Epithelial cell of proximal tubule (primary cell): ENCODE measurements at regions not wholly inside any gene's neighbourhood (a gene's known extent, or its start where the extent isn't known, plus 50 kb on each side); places are given as distances from the start of the nearest gene placed in this dataset.

Experiments used
- DNase-seq: peaks from one replicate; pipeline ENCODE4 v3.0.0-alpha.2; 2011; ENCODE audit warnings: low read depth
- H3K4me3 ChIP-seq: 2 replicates; pipeline ENCODE4 v1.5.1; 2011; ENCODE audit warnings: low read depth, mild to moderate bottlenecking, low read length
- TF ChIP-seq, protein P1 (sequence below): conservative IDR thresholded peaks from 2 replicates; pipeline ENCODE4 v1.5.1; 2012; ENCODE audit warnings: low read depth, mild to moderate bottlenecking, low read length

DNA sequence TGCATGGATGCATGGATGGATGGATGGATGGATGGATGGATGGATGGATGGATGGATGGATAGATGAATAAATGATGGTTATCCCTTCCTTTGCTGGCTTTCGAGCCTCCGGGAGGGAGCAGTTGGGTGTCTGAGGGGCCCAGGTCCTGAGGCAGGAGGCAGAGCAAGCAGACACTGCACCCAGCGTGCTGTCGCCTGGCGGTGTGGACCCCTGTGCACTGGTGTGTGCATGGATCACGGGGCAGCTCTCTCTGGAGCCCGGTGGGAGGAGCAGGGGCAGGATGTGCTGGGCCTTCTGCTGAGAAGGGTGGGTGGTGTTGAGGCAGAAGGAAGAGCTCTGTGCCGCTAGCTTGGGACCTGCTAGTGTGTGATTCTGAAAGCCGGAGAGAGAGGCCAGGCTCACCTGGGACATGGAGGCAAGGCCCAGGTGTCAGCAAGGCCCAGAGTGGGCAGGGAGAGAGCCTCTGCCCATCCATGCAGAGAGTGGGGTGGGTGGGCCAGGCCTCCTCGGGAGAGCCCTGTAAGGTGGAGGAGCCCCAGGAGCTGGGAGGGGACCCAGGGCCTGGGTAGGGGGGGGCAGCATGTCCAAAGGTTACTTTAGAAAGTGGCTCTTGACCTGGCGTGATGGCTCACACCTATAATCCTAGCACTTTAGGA, 254.4 kb downstream of the BRD1 start:
- no peak overlapping the region for H3K4me3 ChIP-seq
- DNase-seq = no peak
- TF ChIP-seq, protein P1, sequence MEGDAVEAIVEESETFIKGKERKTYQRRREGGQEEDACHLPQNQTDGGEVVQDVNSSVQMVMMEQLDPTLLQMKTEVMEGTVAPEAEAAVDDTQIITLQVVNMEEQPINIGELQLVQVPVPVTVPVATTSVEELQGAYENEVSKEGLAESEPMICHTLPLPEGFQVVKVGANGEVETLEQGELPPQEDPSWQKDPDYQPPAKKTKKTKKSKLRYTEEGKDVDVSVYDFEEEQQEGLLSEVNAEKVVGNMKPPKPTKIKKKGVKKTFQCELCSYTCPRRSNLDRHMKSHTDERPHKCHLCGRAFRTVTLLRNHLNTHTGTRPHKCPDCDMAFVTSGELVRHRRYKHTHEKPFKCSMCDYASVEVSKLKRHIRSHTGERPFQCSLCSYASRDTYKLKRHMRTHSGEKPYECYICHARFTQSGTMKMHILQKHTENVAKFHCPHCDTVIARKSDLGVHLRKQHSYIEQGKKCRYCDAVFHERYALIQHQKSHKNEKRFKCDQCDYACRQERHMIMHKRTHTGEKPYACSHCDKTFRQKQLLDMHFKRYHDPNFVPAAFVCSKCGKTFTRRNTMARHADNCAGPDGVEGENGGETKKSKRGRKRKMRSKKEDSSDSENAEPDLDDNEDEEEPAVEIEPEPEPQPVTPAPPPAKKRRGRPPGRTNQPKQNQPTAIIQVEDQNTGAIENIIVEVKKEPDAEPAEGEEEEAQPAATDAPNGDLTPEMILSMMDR = no peak

DNA sequence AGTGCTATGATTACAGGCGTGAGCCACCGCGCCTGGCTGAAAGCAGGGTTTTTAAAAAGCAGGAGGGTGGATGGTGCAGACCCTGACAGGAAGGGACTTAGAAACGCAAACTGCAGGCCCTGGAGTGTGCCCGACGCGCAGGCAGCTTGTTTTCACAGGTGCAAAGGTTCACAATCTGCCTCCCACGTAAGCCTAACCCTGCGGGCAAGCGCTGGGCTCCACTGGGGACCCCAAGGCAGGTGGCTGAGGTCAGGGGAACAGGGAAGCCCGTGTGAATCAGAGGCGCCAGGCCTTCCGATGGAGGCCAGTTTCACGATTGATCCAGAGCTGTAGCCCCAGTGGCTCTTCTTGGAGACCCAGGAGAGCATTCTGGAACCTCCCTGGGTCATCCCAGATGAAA, 256.3 kb downstream of the BRD1 start:
- no peak overlapping the region for H3K4me3 ChIP-seq
- no peak for DNase-seq
- TF ChIP-seq, protein P1 = no peak

DNA sequence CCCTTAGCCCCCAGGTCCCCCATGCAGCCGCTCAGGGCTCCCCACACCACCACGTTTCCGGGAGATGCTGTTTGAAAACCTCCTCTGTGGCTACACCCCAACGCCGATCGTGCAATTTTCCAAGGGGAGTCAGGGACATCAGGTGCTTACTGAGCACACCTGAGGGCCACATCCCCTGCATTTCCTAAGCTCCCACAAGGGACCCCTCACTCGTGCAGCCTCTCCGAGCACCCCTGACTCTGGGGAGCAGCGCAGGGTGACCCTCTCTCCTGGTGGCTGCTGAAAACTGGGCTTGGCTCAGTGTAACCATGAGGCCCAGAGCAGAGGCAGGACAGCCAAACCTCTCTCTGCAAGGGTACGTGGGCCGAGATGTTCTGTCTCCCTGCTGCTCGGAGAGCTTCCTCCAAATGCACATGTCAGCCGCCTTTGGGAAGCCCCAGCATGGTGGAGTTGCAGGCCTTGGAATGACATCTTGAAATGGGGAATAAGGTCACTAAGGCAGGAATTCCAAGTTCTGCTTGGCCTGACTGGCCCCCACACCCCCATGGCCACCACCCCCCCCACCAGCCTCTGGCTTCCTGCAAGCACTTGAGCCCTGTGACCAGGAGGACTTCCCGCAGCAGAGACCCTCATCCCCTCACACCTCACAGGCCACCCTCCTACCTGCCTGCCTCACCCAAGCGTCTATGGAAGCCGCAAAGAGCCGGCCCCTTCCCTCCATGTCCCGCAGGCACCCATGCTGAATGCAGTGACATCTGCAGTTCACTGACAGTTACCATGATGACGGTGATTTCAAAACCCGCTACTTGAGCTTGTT, 257.4 kb downstream of the BRD1 start:
- TF ChIP-seq, protein P1 = no peak
- no peak overlapping the region for H3K4me3 ChIP-seq
- no peak for DNase-seq

DNA sequence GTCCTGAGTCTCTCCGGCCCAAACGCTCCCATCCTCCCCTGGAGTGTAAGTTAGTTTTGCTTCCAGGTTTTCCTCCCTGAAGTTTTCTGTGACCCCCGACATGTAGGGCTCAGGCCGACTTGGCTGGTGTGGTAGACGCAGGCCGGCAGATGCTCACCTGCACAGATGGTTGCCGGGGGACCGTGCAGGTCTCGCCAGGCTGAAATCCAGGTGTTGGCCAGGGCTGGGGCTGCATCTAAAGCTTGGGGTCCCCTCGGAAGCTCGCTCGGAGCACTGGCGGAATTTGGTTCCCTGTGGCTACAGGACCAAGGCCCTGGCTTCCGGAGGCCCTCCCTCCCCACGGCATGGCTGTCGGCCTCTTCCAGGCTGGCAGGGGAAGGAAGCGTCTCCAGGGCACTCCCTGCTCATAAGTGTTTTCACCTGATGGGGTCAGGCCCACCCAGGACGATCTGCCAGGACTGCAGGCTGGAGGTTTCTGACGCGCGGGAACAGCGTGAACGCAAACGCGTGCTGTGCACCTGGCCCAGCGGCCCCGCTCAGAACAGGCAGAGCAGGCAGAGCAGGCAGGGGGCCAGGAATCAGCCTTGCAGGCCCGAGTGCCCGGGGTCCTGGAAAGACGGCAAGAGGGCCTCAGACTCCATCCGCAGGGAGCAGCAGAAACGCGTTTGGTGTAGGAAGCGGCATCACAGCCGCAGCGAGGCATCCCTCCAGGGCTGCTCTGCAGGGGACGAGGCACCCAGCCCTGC, 258.2 kb downstream of the BRD1 start:
- no peak for DNase-seq
- no peak overlapping the region for H3K4me3 ChIP-seq
- TF ChIP-seq, protein P1 = no peak

DNA sequence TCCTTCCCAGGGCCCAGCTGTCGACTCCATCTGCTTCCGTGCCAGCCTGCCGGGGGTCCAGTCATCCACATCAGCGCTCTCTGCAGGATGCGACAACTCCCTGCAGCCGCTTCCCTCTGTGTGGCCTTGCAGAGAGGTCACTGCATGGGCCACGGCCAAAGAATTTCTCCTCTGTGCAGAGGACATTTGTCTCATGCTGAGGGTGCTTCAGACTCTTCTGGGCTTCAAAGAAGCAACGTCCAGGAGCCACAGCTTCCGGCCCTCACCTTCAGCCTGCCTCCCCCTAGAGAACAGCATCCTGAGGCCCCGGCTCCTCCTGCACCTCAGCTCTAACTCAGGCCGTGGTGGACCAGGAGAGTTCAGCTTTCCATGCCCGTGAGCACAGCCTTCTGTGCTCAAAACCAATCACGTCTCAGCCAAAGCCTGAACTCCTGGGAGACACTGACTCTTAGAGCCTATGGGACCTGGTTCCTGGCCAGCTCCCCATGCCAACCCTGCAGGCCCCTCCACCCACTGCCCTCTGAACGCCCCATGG, 258.9 kb downstream of the BRD1 start:
- DNase-seq = no peak
- TF ChIP-seq, protein P1 = no peak

DNA sequence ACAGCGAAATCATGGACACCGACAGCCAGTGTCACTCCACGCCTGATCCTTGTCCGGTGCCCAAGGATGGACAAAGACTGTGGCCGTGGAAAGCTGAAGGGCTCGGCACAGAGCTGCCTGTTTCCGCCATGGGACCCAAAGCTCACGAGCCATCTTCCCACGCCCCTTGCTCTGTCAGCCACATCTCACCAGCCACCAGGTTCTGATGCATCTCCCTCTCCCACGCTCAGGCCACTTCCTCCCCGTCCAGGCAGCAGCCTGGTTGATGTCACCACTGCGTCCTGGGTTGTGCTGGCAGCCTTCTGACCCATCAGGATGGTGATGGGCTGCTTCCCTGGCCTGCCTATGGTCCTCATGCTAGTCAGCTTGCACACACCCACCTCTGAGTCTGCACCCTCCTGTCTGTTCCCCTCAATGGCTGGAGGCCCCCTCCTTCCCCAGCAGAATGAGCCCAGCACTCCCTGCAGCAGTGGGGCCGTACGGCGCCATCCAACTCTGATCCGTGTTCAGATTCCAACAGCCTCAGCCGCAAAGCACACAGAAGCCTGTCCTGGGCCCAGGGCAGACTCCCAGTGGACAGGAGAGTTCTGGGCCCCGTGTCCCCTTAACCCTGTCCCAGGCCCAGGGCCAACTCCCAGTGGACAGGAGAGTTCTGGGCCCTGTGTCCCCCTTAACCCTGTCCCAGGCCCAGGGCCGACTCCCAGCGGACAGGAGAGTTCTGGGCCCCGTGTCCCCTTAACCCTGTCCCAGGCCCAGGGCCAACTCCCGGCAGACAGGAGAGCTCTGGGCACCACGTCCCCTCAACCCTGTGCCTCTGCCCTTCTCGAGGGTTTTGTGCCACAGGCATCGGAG, 259.5 kb downstream of the BRD1 start:
- TF ChIP-seq, protein P1 = no peak
- DNase-seq = no peak
- no peak overlapping the region for H3K4me3 ChIP-seq

More for the DNA sequence above, 258.9 kb downstream of the BRD1 start:
- no peak overlapping the region for H3K4me3 ChIP-seq
